Spleen (tissue), 7 donors: ENCODE measurements at regions not wholly inside any gene's neighbourhood (a gene's known extent, or its start where the extent isn't known, plus 50 kb on each side); places are given as distances from the start of the nearest gene placed in this dataset.

Experiments
- POLR2AphosphoS5 ChIP-seq, 3 donors: sonication (generic); formaldehyde crosslinking; IDR thresholded peaks; one replicate each; pipeline ENCODE4 v1.5.1; 2017; ENCODE audit warnings: antibody characterized with exemption in 3 of 3
- TF ChIP-seq, protein P1 (sequence below), 11 experiments: fragments of 200-600 bp in 7 of 11; fragments of 450-650 bp in 4 of 11; sonication (generic) in 4 of 11; IDR thresholded peaks in 8 of 11; conservative IDR thresholded peaks in 3 of 11; 1 replicate in 7 of 11; 2 replicates in 4 of 11; pipeline versions ENCODE4 v1.4.0 to v1.8.0; 2016 to 2021; ENCODE audit warnings: antibody characterized with exemption in 11 of 11, inconsistent platforms in 4 of 11, mild to moderate bottlenecking in 1 of 11
- donor health status: DM: no; HTN: no; CAD: no; lungs with moderate emphysema.
- donor health status: DM: no; HTN: no; CAD: no.
- donor health status: DM: no; HTN: no; CAD: no.

DNA sequence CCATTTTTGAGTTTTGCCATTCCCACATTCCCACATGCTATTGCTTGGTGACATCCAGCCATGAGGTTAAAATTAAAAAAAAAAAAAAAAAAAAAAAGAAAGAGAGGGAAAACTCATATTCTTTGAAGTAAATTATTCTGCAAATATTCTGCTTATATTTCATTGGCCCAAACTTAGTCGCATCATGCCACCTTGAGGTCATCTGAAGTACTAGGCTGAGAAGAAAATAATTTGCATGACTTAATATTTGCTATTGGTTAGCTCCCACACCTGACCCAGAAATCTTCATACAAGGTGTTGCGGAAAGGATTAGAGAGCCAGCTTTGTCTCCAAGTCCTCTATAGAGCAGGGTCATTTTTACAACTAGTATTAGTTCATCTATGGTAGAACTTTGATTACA, 2206.0 kb downstream of the MRPL39 start:
- TF ChIP-seq, protein P1, sequence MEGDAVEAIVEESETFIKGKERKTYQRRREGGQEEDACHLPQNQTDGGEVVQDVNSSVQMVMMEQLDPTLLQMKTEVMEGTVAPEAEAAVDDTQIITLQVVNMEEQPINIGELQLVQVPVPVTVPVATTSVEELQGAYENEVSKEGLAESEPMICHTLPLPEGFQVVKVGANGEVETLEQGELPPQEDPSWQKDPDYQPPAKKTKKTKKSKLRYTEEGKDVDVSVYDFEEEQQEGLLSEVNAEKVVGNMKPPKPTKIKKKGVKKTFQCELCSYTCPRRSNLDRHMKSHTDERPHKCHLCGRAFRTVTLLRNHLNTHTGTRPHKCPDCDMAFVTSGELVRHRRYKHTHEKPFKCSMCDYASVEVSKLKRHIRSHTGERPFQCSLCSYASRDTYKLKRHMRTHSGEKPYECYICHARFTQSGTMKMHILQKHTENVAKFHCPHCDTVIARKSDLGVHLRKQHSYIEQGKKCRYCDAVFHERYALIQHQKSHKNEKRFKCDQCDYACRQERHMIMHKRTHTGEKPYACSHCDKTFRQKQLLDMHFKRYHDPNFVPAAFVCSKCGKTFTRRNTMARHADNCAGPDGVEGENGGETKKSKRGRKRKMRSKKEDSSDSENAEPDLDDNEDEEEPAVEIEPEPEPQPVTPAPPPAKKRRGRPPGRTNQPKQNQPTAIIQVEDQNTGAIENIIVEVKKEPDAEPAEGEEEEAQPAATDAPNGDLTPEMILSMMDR (IDR thresholded peaks at IDR 0.05 in 8 of 11, conservative IDR thresholded peaks at IDR 0.05 in 3 of 11) = no peak
- TF ChIP-seq POLR2AphosphoS5 (IDR thresholded peaks at IDR 0.05) = no peak
